HepG2 (cell line): ENCODE measurements at regions not wholly inside any gene's neighbourhood (a gene's known extent, or its start where the extent isn't known, plus 50 kb on each side); places are given as distances from the start of the nearest gene placed in this dataset.

Source experiments
- JUNB ChIP-seq: sonication (generic); formaldehyde crosslinking; IDR thresholded peaks from 2 replicates; pipeline ENCODE4 v1.8.0; 2022; ENCODE audit warnings: missing genetic modification reagents, mild to moderate bottlenecking, borderline replicate concordance
- SKI ChIP-seq: fragments of 450-650 bp; IDR thresholded peaks from one replicate; pipeline ENCODE4 v1.6.1; 2018; ENCODE audit warnings: mild to moderate bottlenecking; ENCODE audit not compliant: partially characterized antibody
- SUZ12 ChIP-seq: fragments of 150-350 bp; IDR thresholded peaks from 2 replicates; pipeline ENCODE4 v1.6.1; 2014; ENCODE audit warnings: low read depth, low read length
- ZNF121 ChIP-seq: sonication (generic); formaldehyde crosslinking; IDR thresholded peaks from 2 replicates; pipeline ENCODE4 v1.5.0; 2020; ENCODE audit warnings: mild to moderate bottlenecking, missing genetic modification reagents
- ZNF253 ChIP-seq: sonication (generic); formaldehyde crosslinking; IDR thresholded peaks from 2 replicates; pipeline ENCODE4 v1.8.0; 2022; ENCODE audit warnings: mild to moderate bottlenecking, missing genetic modification reagents, borderline replicate concordance
- ZNF678 ChIP-seq: sonication (generic); formaldehyde crosslinking; IDR thresholded peaks from 2 replicates; pipeline ENCODE4 v1.4.0; 2020; ENCODE audit warnings: mild to moderate bottlenecking, missing genetic modification reagents
- TF ChIP-seq, protein P1 (sequence below): sonication (generic); formaldehyde crosslinking; IDR thresholded peaks from 2 replicates; pipeline ENCODE4 v1.5.0; 2020; ENCODE audit warnings: mild to moderate bottlenecking, missing genetic modification reagents, moderate library complexity
- TF ChIP-seq, protein P2 (sequence below): sonication (generic); formaldehyde crosslinking; IDR thresholded peaks from 2 replicates; pipeline ENCODE4 v1.4.0; 2020; ENCODE audit warnings: missing genetic modification reagents, mild to moderate bottlenecking, borderline replicate concordance

GRCh38 chr6:6756526-6756925, 168.0 kb downstream of the LY86 start:
- TF ChIP-seq, protein P1, sequence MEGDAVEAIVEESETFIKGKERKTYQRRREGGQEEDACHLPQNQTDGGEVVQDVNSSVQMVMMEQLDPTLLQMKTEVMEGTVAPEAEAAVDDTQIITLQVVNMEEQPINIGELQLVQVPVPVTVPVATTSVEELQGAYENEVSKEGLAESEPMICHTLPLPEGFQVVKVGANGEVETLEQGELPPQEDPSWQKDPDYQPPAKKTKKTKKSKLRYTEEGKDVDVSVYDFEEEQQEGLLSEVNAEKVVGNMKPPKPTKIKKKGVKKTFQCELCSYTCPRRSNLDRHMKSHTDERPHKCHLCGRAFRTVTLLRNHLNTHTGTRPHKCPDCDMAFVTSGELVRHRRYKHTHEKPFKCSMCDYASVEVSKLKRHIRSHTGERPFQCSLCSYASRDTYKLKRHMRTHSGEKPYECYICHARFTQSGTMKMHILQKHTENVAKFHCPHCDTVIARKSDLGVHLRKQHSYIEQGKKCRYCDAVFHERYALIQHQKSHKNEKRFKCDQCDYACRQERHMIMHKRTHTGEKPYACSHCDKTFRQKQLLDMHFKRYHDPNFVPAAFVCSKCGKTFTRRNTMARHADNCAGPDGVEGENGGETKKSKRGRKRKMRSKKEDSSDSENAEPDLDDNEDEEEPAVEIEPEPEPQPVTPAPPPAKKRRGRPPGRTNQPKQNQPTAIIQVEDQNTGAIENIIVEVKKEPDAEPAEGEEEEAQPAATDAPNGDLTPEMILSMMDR (CRISPR knock-in tag): no peak
- no peak for TF ChIP-seq ZNF253
- TF ChIP-seq SKI: no peak
- no peak for TF ChIP-seq SUZ12
- no peak for TF ChIP-seq ZNF678 (CRISPR knock-in tag)
- no peak for TF ChIP-seq ZNF121 (CRISPR knock-in tag)
- TF ChIP-seq, protein P2, sequence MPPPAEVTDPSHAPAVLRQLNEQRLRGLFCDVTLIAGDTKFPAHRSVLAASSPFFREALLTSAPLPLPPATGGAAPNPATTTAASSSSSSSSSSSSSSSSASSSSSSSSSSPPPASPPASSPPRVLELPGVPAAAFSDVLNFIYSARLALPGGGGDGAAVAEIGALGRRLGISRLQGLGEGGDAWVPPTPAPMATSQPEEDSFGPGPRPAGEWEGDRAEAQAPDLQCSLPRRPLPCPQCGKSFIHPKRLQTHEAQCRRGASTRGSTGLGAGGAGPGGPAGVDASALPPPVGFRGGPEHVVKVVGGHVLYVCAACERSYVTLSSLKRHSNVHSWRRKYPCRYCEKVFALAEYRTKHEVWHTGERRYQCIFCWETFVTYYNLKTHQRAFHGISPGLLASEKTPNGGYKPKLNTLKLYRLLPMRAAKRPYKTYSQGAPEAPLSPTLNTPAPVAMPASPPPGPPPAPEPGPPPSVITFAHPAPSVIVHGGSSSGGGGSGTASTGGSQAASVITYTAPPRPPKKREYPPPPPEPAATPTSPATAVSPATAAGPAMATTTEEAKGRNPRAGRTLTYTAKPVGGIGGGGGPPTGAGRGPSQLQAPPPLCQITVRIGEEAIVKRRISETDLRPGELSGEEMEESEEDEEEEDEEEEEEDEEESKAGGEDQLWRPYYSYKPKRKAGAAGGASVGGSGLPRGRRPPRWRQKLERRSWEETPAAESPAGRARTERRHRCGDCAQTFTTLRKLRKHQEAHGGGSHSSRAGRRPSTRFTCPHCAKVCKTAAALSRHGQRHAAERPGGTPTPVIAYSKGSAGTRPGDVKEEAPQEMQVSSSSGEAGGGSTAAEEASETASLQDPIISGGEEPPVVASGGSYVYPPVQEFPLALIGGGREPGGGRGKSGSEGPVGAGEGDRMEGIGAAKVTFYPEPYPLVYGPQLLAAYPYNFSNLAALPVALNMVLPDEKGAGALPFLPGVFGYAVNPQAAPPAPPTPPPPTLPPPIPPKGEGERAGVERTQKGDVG (CRISPR knock-in tag): no peak
- TF ChIP-seq JUNB (CRISPR knock-in tag): no peak
